ENCODE measurements at regions not wholly inside any gene's neighbourhood (a gene's known extent, or its start where the extent isn't known, plus 50 kb on each side); places are given as distances from the start of the nearest gene placed in this dataset.

- TF ChIP-seq, protein P1, sequence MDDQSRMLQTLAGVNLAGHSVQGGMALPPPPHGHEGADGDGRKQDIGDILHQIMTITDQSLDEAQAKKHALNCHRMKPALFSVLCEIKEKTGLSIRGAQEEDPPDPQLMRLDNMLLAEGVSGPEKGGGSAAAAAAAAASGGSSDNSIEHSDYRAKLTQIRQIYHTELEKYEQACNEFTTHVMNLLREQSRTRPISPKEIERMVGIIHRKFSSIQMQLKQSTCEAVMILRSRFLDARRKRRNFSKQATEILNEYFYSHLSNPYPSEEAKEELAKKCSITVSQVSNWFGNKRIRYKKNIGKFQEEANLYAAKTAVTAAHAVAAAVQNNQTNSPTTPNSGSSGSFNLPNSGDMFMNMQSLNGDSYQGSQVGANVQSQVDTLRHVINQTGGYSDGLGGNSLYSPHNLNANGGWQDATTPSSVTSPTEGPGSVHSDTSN (CRISPR knock-in tag; IDR thresholded peaks at IDR 0.05), result no peak
- TF ChIP-seq, protein P2, sequence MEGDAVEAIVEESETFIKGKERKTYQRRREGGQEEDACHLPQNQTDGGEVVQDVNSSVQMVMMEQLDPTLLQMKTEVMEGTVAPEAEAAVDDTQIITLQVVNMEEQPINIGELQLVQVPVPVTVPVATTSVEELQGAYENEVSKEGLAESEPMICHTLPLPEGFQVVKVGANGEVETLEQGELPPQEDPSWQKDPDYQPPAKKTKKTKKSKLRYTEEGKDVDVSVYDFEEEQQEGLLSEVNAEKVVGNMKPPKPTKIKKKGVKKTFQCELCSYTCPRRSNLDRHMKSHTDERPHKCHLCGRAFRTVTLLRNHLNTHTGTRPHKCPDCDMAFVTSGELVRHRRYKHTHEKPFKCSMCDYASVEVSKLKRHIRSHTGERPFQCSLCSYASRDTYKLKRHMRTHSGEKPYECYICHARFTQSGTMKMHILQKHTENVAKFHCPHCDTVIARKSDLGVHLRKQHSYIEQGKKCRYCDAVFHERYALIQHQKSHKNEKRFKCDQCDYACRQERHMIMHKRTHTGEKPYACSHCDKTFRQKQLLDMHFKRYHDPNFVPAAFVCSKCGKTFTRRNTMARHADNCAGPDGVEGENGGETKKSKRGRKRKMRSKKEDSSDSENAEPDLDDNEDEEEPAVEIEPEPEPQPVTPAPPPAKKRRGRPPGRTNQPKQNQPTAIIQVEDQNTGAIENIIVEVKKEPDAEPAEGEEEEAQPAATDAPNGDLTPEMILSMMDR (tag by site-specific recombination; IDR thresholded peaks at IDR 0.05), result no peak
- TF ChIP-seq ZNF707 (tag by site-specific recombination; IDR thresholded peaks at IDR 0.05), result no peak
- TF ChIP-seq ZNF335 (tag by site-specific recombination; conservative IDR thresholded peaks at IDR 0.05), result no peak
- no peak for TF ChIP-seq ZNF76 (tag by site-specific recombination; IDR thresholded peaks at IDR 0.05; ENCODE audit: borderline replicate concordance, low read depth)
Observed at GRCh38 chr2:180730976-180731375, 249.4 kb upstream of the UBE2E3 start.
